ENCODE measurements at regions not wholly inside any gene's neighbourhood (a gene's known extent, or its start where the extent isn't known, plus 50 kb on each side); places are given as distances from the start of the nearest gene placed in this dataset.

GRCh38 chr7:109322833-109323232 lies 753.2 kb downstream of the DNAJB9 start (continued):
- TF ChIP-seq SNAPC5 (CRISPR knock-in tag; IDR thresholded peaks at IDR 0.05; ENCODE audit: borderline replicate concordance), result no peak
- TF ChIP-seq, protein P1, sequence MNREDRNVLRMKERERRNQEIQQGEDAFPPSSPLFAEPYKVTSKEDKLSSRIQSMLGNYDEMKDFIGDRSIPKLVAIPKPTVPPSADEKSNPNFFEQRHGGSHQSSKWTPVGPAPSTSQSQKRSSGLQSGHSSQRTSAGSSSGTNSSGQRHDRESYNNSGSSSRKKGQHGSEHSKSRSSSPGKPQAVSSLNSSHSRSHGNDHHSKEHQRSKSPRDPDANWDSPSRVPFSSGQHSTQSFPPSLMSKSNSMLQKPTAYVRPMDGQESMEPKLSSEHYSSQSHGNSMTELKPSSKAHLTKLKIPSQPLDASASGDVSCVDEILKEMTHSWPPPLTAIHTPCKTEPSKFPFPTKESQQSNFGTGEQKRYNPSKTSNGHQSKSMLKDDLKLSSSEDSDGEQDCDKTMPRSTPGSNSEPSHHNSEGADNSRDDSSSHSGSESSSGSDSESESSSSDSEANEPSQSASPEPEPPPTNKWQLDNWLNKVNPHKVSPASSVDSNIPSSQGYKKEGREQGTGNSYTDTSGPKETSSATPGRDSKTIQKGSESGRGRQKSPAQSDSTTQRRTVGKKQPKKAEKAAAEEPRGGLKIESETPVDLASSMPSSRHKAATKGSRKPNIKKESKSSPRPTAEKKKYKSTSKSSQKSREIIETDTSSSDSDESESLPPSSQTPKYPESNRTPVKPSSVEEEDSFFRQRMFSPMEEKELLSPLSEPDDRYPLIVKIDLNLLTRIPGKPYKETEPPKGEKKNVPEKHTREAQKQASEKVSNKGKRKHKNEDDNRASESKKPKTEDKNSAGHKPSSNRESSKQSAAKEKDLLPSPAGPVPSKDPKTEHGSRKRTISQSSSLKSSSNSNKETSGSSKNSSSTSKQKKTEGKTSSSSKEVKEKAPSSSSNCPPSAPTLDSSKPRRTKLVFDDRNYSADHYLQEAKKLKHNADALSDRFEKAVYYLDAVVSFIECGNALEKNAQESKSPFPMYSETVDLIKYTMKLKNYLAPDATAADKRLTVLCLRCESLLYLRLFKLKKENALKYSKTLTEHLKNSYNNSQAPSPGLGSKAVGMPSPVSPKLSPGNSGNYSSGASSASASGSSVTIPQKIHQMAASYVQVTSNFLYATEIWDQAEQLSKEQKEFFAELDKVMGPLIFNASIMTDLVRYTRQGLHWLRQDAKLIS (CRISPR knock-in tag; IDR thresholded peaks at IDR 0.05), result no peak
- no peak for TF ChIP-seq ELF1 (CRISPR knock-in tag; IDR thresholded peaks at IDR 0.05)
- TF ChIP-seq ZNF644 (CRISPR knock-in tag; IDR thresholded peaks at IDR 0.05; ENCODE audit: low read depth), result no peak
- TF ChIP-seq, protein P2, sequence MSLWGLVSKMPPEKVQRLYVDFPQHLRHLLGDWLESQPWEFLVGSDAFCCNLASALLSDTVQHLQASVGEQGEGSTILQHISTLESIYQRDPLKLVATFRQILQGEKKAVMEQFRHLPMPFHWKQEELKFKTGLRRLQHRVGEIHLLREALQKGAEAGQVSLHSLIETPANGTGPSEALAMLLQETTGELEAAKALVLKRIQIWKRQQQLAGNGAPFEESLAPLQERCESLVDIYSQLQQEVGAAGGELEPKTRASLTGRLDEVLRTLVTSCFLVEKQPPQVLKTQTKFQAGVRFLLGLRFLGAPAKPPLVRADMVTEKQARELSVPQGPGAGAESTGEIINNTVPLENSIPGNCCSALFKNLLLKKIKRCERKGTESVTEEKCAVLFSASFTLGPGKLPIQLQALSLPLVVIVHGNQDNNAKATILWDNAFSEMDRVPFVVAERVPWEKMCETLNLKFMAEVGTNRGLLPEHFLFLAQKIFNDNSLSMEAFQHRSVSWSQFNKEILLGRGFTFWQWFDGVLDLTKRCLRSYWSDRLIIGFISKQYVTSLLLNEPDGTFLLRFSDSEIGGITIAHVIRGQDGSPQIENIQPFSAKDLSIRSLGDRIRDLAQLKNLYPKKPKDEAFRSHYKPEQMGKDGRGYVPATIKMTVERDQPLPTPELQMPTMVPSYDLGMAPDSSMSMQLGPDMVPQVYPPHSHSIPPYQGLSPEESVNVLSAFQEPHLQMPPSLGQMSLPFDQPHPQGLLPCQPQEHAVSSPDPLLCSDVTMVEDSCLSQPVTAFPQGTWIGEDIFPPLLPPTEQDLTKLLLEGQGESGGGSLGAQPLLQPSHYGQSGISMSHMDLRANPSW (CRISPR knock-in tag; IDR thresholded peaks at IDR 0.05; ENCODE audit: borderline replicate concordance), result no peak

DNA sequence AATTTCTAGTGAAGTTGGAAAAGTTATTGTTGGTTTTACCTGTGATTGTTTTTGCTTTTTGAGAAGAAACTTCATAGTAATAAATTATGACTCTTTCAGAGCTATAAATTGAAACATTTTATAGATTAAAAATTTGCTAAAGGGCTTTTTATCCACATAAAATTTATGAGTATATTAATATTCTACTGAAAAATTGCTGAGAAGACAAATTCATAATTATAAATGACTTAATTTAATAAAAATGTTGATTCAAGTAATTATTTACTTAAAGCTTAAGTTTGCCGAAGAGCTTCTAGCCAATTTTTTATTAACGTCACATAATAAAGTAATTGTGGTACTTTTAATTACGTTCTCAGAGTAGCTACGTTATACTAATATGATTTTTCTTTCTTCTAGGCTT lies 761.7 kb downstream of the DNAJB9 start:
- no peak for FAIRE-seq
- BruUV-seq (replicated peaks), result no TSS peak
- CTCF ChIA-PET (ENCODE audit: low intra/inter-chr PET ratio, low total read pairs), result no interaction called here
- no peak for ATAC-seq
- H3K4me1 ChIP-seq (ENCODE audit: insufficient read depth, low read length), result no peaks in the 10 kb centered on the region
- POLR2A ChIA-PET, result no interaction called here
- no peak overlapping the region for H3K27ac ChIP-seq (ENCODE audit: extremely low read length, insufficient read depth, low read length)
- no peaks in the 10 kb centered on the region for H3K79me2 ChIP-seq (ENCODE audit: insufficient read depth, low read length)
- H3K36me3 ChIP-seq (replicated peaks in 1 of 2; ENCODE audit: control insufficient read depth in 1 of 2, insufficient read depth in 2 of 2, low read length in 2 of 2), result no peaks in the 10 kb centered on the region
- no peaks in the 10 kb centered on the region for H3K27me3 ChIP-seq (ENCODE audit: control insufficient read depth in 1 of 2, insufficient read depth in 2 of 2, low read length in 2 of 2)
- WGBS (ENCODE audit: low lambda C conversion rate), result 3% methylated on average over 4 of the region's 4 CpGs
- in situ Hi-C loops (cut with HindIII; ENCODE audit: extremely low pct_ligation_motif_present, low pct_unique_long_range_greater_than_20kb) (no loop called here), intact Hi-C loops (cut with micrococcal nuclease; ENCODE audit: unreplicated experiment) (no loop called here)
- H3K9me3 ChIP-seq (ENCODE audit: low read length), result no peaks in the 10 kb centered on the region; the same call in 1 of the 2 replicates
- peak; percentile 49; the same call in 1 of the 2 replicates for TF ChIP-seq MAFF (IDR thresholded peaks at IDR 0.05; ENCODE audit: low read depth, low read length)
- peak in 1 of 2 experiments; percentile 81; a peak in 2 of 4 replicates for TF ChIP-seq MAFK (conservative IDR thresholded peaks at IDR 0.05 in 1 of 2, IDR thresholded peaks at IDR 0.05 in 1 of 2; ENCODE audit: low read length in 2 of 2)
- TF ChIP-seq ARNTL (CRISPR knock-in tag; IDR thresholded peaks at IDR 0.05), result no peak
- no peak overlapping the region for H3K4me2 ChIP-seq (ENCODE audit: low read depth, low read length)
- no peak overlapping the region for H2AFZ ChIP-seq (ENCODE audit: low read length)
- H3K9ac ChIP-seq (ENCODE audit: insufficient read depth, low read depth, low read length), result no peak overlapping the region
- DNase-seq (ENCODE audit: low spot score), result no peak
- H3K4me3 ChIP-seq (replicated peaks in 1 of 3; ENCODE audit: insufficient read depth in 1 of 3, low read depth in 2 of 3, low read length in 3 of 3), result no peak overlapping the region
- no peaks in the 10 kb centered on the region for H4K20me1 ChIP-seq (ENCODE audit: insufficient read depth, low read length)
